ENCODE measurements at regions not wholly inside any gene's neighbourhood (a gene's known extent, or its start where the extent isn't known, plus 50 kb on each side); places are given as distances from the start of the nearest gene placed in this dataset.

- no peaks in the 10 kb centered on the region for H3K9me1 ChIP-seq (ENCODE audit: control insufficient read depth, extremely low read depth, insufficient read depth, low read length)
- FAIRE-seq, result no peak
Measured at GRCh38 chr16:55171241-55171640, 152.8 kb upstream of the IRX6 start.

GRCh38 chr16:55175389-55175788, 148.6 kb upstream of the IRX6 start:
- Histone ChIP-seq H3K4me2 (ENCODE audit: control insufficient read depth, extremely low read depth, insufficient read depth, low read depth, low read length) (no peak overlapping the region), H3K9ac (ENCODE audit: control insufficient read depth, extremely low read depth, insufficient read depth, low read length) (no peak overlapping the region), H4K20me1 (ENCODE audit: control insufficient read depth, extremely low read depth, insufficient read depth, low read length) (no peaks in the 10 kb centered on the region), H3K36me3 (ENCODE audit: control insufficient read depth in 2 of 2, extremely low read depth in 1 of 2, insufficient read depth in 2 of 2, low read length in 2 of 2) (no peaks in the 10 kb centered on the region), H3K27ac (ENCODE audit: control insufficient read depth, insufficient read depth, low read length) (no peak overlapping the region), H3K27me3 (ENCODE audit: control insufficient read depth, extremely low read depth, insufficient read depth, low read length) (no peaks in the 10 kb centered on the region), H3K4me1 (ENCODE audit: control insufficient read depth, extremely low read depth, insufficient read depth, low read length) (no peaks in the 10 kb centered on the region), H3K9me1 (ENCODE audit: control insufficient read depth, extremely low read depth, insufficient read depth, low read length) (no peaks in the 10 kb centered on the region), H2AFZ (ENCODE audit: control insufficient read depth, low read length) (no peak overlapping the region), H3K79me2 (ENCODE audit: control insufficient read depth, insufficient read depth, low read length) (no peaks in the 10 kb centered on the region), H3K9me3 (ENCODE audit: control insufficient read depth, low read depth, low read length) (no peaks in the 10 kb centered on the region), H3K4me3 (ENCODE audit: control insufficient read depth in 2 of 3, extremely low read depth in 1 of 3, insufficient read depth in 2 of 3, low read depth in 1 of 3, low read length in 3 of 3) (no peak overlapping the region)
- dilution Hi-C loops (cut with MboI; ENCODE audit: extremely low pct_ligation_motif_present, low sequenced_read_pairs), result no loop called here
- TF ChIP-seq CTCF (optimal IDR thresholded peaks at IDR 0.05 in 1 of 3, IDR thresholded peaks at IDR 0.05 in 1 of 3, conservative IDR thresholded peaks at IDR 0.05 in 1 of 3; ENCODE audit: extremely low read depth in 1 of 3, insufficient read depth in 2 of 3, low read length in 3 of 3) (no peak), EZH2 (IDR thresholded peaks at IDR 0.05; ENCODE audit: low read length) (no peak)
- no peak for DNase-seq (ENCODE audit: low read depth, low spot score)
- FAIRE-seq, result no peak

More at GRCh38 chr16:55171241-55171640, 152.8 kb upstream of the IRX6 start:
- Histone ChIP-seq H2AFZ (ENCODE audit: control insufficient read depth, low read length) (no peak overlapping the region), H3K4me3 (ENCODE audit: control insufficient read depth in 2 of 3, extremely low read depth in 1 of 3, insufficient read depth in 2 of 3, low read depth in 1 of 3, low read length in 3 of 3) (no peak overlapping the region), H3K27ac (ENCODE audit: control insufficient read depth, insufficient read depth, low read length) (no peak overlapping the region), H3K4me1 (ENCODE audit: control insufficient read depth, extremely low read depth, insufficient read depth, low read length) (no peaks in the 10 kb centered on the region), H3K9ac (ENCODE audit: control insufficient read depth, extremely low read depth, insufficient read depth, low read length) (no peak overlapping the region), H4K20me1 (ENCODE audit: control insufficient read depth, extremely low read depth, insufficient read depth, low read length) (no peaks in the 10 kb centered on the region), H3K27me3 (ENCODE audit: control insufficient read depth, extremely low read depth, insufficient read depth, low read length) (no peaks in the 10 kb centered on the region), H3K9me3 (ENCODE audit: control insufficient read depth, low read depth, low read length) (no peaks in the 10 kb centered on the region), H3K79me2 (ENCODE audit: control insufficient read depth, insufficient read depth, low read length) (no peaks in the 10 kb centered on the region), H3K36me3 (ENCODE audit: control insufficient read depth in 2 of 2, extremely low read depth in 1 of 2, insufficient read depth in 2 of 2, low read length in 2 of 2) (no peaks in the 10 kb centered on the region), H3K4me2 (ENCODE audit: control insufficient read depth, extremely low read depth, insufficient read depth, low read depth, low read length) (no peak overlapping the region)
- dilution Hi-C loops (cut with MboI; ENCODE audit: extremely low pct_ligation_motif_present, low sequenced_read_pairs), result no loop called here
- no peak for TF ChIP-seq EZH2 (IDR thresholded peaks at IDR 0.05; ENCODE audit: low read length)
- peak in 1 of 3 experiments; percentile 10 for TF ChIP-seq CTCF (optimal IDR thresholded peaks at IDR 0.05 in 1 of 3, IDR thresholded peaks at IDR 0.05 in 1 of 3, conservative IDR thresholded peaks at IDR 0.05 in 1 of 3; ENCODE audit: extremely low read depth in 1 of 3, insufficient read depth in 2 of 3, low read length in 3 of 3)
- DNase-seq (ENCODE audit: low read depth, low spot score), result no peak
